Spinal cord (tissue), 9 donors: ENCODE measurements at regions not wholly inside any gene's neighbourhood (a gene's known extent, or its start where the extent isn't known, plus 50 kb on each side); places are given as distances from the start of the nearest gene placed in this dataset.

ENCODE experiments used
- DNase-seq, 6 donors: peaks; one replicate each; pipeline versions ENCODE4 v3.0.0 to v3.0.0-alpha.2; 2013 to 2015; ENCODE audit warnings: low spot score in 6 of 6, low read depth in 4 of 6
- H3K27ac ChIP-seq: one replicate; pipeline ENCODE4 v1.5.1; 2013; ENCODE audit warnings: low read depth, low read length, control low read depth
- H3K27me3 ChIP-seq: one replicate; pipeline ENCODE4 v1.6.1; 2013; ENCODE audit warnings: low read length; ENCODE audit not compliant: control insufficient read depth, insufficient read depth
- H3K36me3 ChIP-seq: one replicate; pipeline ENCODE4 v1.6.1; 2013; ENCODE audit warnings: low read length; ENCODE audit not compliant: control insufficient read depth, insufficient read depth
- H3K4me1 ChIP-seq: one replicate; pipeline ENCODE4 v1.6.1; 2013; ENCODE audit warnings: low read length; ENCODE audit not compliant: control insufficient read depth, insufficient read depth
- H3K4me3 ChIP-seq: one replicate; pipeline ENCODE4 v1.5.1; 2013; ENCODE audit warnings: low read depth, low read length, control low read depth
- H3K9me3 ChIP-seq: one replicate; pipeline ENCODE4 v1.6.1; 2013; ENCODE audit warnings: low read length; ENCODE audit not compliant: control insufficient read depth, insufficient read depth
- WGBS: methylation state at CpG from one replicate; pipeline ENCODE4 v1.1.5; 2013; ENCODE audit warnings: missing lambda C conversion rate; ENCODE audit not compliant: insufficient coverage; 5-methylcytosine and 5-hydroxymethylcytosine counted together
- donor health status: healthy.

DNA sequence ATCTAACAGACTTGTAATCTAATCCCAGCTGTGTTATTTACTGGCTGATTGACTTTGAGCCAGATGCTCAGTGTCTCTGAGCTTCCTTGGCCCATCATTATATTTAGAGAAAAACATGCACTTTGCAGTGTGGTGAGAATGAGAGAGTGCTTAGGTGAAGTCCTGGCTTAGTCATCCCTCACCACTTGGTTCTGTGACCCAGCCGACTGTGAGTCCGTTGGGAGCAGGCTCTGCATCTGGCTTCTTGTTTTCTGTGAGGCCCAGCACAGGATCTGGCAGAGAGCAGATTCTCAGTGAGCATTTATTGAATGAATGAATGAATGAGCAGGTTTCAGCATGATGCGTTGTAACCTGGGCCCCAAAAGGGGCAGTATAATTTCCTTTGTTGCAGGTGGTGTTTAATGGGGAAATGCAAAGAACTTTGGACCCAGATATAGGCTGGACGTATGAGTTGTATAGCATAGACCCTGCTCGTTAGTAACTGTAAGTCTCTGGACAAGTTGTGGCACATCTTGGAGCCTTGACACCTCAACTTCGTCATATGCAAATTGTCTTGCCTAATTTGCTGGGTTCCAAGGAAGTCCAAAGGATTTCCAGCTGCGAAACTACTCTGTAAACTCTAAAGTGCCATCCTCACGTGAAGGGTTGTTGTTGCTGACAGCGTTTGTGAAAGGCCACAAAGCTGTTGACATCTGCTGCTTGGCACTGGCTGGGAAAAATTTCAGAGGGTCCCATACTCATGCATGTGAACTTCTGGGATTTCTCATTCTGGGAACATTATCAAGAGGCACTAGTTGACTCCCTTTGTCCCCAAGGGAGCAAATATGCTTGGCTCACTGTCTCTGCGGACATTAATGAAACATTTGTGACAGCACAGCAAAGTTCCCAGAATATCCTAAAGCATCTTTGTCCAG is 138.8 kb upstream of the USP24 start:
- DNase-seq = no peak
- H3K27me3 ChIP-seq = no peaks in the 10 kb centered on the region
- 77% methylated on average over 10 of the region's 10 CpGs for WGBS
- no peaks in the 10 kb centered on the region for H3K36me3 ChIP-seq
- H3K4me1 ChIP-seq = no peaks in the 10 kb centered on the region
- no peak overlapping the region for H3K27ac ChIP-seq
- no peaks in the 10 kb centered on the region for H3K9me3 ChIP-seq
- H3K4me3 ChIP-seq = no peak overlapping the region

DNA sequence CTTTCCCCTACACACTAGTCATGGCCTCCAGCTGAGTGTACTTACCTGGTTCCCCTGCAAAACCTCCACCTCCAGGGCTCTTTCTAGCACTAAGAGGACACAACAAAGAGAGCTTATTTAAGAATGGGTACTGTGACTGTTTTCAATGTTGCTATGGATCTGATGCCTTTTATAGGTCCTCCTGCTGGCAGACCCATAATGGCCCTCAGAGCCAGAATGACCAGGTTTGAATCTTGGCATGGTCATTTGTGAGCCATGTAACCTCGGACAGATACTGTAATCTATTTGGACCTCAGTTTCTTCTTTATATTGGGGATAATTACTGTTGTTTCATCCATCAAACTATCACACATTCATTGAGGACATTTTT is 137.6 kb upstream of the USP24 start:
- H3K4me1 ChIP-seq = no peaks in the 10 kb centered on the region
- no CpG with 5 or more reads among the region's 1 CpG for WGBS

DNA sequence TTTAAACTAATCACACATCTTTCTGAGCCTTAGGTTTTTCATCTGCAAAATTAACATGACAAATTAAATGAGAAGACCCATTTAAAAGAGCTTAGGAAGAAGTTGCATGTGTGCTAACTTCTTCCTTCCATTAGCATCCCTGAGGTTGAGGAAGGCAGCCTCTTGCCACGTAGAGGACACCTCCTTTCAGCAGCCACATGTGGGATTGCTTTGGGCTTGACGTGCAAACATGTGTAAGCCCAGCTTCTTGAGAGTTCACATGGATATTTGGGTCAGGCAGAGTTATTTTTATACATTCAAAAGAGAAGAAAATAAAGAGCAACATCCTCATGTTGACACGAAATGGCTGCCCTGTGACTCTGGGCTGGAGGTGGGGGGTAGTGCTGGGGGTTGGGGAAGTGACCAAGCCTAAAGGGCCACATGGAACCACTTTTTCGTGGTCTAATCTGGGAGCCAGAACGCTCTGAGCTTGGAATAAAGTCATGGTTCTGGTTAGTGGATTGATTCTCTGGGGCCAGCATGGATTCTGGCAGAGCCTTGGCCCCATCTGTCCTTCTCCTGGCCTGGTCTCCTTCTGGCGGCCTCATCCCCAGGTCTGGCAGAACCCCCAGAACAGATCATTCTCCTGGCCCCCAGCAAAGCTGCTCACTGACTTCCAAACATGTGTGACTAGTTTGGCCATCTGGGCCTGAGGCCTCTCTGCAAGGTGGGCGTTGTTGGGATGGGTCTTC is 137.1 kb upstream of the USP24 start:
- no peak for DNase-seq
- Histone ChIP-seq H3K36me3 (no peaks in the 10 kb centered on the region), H3K27ac (no peak overlapping the region), H3K4me3 (no peak overlapping the region), H3K27me3 (no peaks in the 10 kb centered on the region), H3K4me1 (no peaks in the 10 kb centered on the region), H3K9me3 (no peaks in the 10 kb centered on the region)
- 76% methylated on average over 5 of the region's 7 CpGs for WGBS

More for the DNA sequence above, 137.6 kb upstream of the USP24 start:
- H3K4me3 ChIP-seq = no peak overlapping the region
- H3K36me3 ChIP-seq = no peaks in the 10 kb centered on the region
- no peaks in the 10 kb centered on the region for H3K27me3 ChIP-seq
- H3K27ac ChIP-seq = no peak overlapping the region
- DNase-seq = no peak
- no peaks in the 10 kb centered on the region for H3K9me3 ChIP-seq

DNA sequence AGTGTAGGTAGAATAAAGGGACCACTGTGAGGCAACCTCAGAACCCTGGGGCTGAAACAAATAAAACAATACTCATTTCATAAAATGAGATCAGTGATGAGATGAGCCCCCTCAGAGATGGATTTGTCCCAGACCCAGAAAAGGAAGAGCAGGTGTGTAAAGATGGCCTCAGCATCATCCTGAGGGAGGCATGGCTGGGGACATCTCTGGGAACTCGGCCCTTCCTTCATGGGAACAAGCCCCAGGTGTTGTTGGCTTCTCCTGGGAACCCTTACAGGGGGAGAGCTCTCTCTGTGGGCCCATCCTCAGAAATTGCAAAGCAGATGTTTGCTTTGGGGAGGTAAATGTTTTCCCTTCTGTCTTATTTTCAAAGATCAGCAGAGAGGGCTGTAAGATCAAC is 133.2 kb upstream of the USP24 start:
- Histone ChIP-seq H3K27ac (no peak overlapping the region), H3K27me3 (no peaks in the 10 kb centered on the region), H3K36me3 (no peaks in the 10 kb centered on the region), H3K4me1 (no peaks in the 10 kb centered on the region), H3K4me3 (no peak overlapping the region), H3K9me3 (no peaks in the 10 kb centered on the region)
- no peak for DNase-seq
- WGBS = 0% methylated on average over 1 of the region's 1 CpG

DNA sequence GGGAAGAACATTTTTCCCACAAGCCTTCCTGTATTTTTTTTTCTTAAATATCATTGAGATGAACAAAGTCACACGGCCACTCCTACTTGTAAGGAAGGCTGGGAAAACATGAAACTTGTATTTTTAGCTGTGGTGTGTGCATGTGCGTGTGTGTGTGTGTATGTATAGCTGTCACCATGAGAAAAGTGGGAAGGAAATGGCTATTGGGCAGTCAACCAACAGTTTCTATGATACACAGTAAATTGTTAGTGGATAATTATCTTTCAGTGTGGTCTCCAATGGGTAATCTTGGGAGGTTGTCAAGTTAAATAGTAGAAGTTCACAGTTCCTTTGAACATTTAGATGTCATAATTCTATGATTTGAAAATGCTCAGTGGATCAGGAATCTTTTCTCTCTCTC is 132.7 kb upstream of the USP24 start:
- Histone ChIP-seq H3K36me3 (no peaks in the 10 kb centered on the region), H3K27me3 (no peaks in the 10 kb centered on the region), H3K4me3 (no peak overlapping the region), H3K4me1 (no peaks in the 10 kb centered on the region), H3K9me3 (no peaks in the 10 kb centered on the region), H3K27ac (no peak overlapping the region)
- 67% methylated on average over 1 of the region's 2 CpGs for WGBS
- peak in 2 of 6 donors; percentile 44 to 61 for DNase-seq

DNA sequence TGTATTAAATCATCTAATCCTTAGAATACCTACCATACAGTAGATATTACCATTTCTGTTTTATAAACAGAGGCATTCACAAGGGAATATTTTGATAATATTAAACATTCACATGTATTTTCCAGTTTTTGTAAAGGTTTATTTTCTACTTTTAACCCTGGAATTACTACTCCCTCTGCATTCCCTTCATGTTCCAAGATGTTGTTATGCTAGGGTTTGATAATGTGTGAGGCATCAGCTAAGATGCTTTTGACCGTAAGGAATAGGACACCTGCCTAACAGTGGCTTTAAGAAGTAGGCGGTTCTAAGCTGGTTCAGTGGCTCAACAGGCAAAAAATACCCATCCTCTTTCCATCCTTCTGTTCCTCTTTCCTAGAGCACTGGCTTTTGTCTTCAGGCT is 131.9 kb upstream of the USP24 start:
- no peak overlapping the region for H3K27ac ChIP-seq

DNA sequence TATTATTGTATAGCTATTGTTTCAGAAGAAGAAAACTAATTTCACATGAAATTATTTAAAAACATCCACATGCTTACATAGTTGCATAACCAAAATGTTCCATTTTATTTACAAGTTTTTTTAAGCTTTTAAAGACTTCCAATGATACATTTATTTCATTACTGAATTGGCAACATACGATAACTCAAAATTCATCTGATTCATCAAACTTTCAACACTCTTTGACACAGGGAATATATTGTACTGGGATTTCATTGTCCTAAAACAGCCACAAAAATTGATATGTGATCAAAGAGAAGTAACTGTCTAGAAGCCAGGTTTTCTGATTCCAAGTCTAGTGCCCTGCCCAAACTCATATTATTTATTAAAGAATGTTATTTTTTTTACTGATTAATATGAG is 131.4 kb upstream of the USP24 start:
- Histone ChIP-seq H3K9me3 (no peaks in the 10 kb centered on the region), H3K4me3 (no peak overlapping the region), H3K36me3 (no peaks in the 10 kb centered on the region), H3K27ac (no peak overlapping the region), H3K27me3 (no peaks in the 10 kb centered on the region), H3K4me1 (no peaks in the 10 kb centered on the region)
- no CpG with 5 or more reads among the region's 1 CpG for WGBS
- DNase-seq = no peak

More for the DNA sequence above, 131.9 kb upstream of the USP24 start:
- Histone ChIP-seq H3K9me3 (no peaks in the 10 kb centered on the region), H3K4me1 (no peaks in the 10 kb centered on the region), H3K27me3 (no peaks in the 10 kb centered on the region), H3K36me3 (no peaks in the 10 kb centered on the region), H3K4me3 (no peak overlapping the region)
- no peak for DNase-seq
- WGBS = no CpG with 5 or more reads among the region's 2 CpGs

DNA sequence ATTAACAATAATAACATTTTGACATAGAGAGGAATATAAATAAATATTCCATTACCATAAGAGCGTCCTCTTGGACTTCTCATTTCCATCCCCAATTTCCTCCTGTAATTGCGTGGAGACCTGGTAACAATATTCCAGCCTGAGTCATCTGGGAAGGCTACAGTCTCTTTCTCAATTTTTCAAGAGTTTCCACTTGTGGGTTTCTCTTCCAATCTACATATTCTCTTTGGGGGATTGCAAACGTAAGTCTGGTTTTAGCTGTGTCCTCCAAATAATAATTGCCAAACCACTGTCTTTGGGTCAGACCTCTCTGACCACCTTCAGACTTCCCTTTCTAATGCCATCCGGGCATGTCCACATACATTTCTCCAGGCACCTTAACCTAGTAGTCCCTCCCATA is 124.5 kb upstream of the USP24 start:
- Histone ChIP-seq H3K36me3 (no peaks in the 10 kb centered on the region), H3K27me3 (no peaks in the 10 kb centered on the region), H3K4me3 (no peak overlapping the region), H3K9me3 (peaks cover 3% of the 10 kb centered on the region), H3K27ac (no peak overlapping the region), H3K4me1 (no peaks in the 10 kb centered on the region)
- 93% methylated on average over 4 of the region's 4 CpGs for WGBS
- DNase-seq = no peak

DNA sequence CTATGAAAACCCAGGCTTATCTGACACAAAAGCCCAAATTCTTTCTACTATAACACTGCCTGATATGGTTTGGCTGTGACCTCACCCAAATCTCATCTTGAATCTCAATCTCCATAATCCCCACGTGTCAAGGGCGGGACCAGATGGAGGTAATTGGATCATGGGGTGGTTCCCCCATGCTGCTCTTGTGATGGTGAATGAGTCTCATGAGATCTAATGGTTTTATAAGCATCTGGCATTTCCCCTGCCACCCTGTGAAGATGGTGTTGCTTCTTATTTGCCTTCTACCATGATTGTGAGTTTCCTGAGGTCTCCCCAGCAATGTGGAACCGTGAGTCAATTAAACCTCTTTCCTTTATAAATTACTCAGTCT is 123.3 kb upstream of the USP24 start:
- no peak for DNase-seq
- no CpG with 5 or more reads among the region's 3 CpGs for WGBS
- H3K36me3 ChIP-seq = no peaks in the 10 kb centered on the region
- H3K27me3 ChIP-seq = no peaks in the 10 kb centered on the region
- H3K4me1 ChIP-seq = no peaks in the 10 kb centered on the region
- H3K4me3 ChIP-seq = no peak overlapping the region
- peaks cover 3% of the 10 kb centered on the region for H3K9me3 ChIP-seq
- no peak overlapping the region for H3K27ac ChIP-seq
